Activated CD4-positive, alpha-beta memory T cell treated with anti-CD3 and anti-CD28 coated beads, Interleukin-2, amount 10 ng/mL, durations not matched to agents 7 days and 5 days (primary cell): ENCODE measurements at regions not wholly inside any gene's neighbourhood (a gene's known extent, or its start where the extent isn't known, plus 50 kb on each side); places are given as distances from the start of the nearest gene placed in this dataset.

Source experiments
- CTCF ChIA-PET: fragments of 350-600 bp; sonication (Branson Sonifier 250); formaldehyde crosslinking; loops from one replicate; lab custom pipeline; 2021; ENCODE audit warnings: antibody characterized with exemption, inconsistent platforms; lab: Charles Lee
- POLR2A ChIA-PET: fragments of 350-600 bp; sonication (Branson Sonifier 250); formaldehyde crosslinking; loops from one replicate; lab custom pipeline; 2021; ENCODE audit warnings: antibody characterized with exemption; lab: Charles Lee
- DNase-seq: peaks from one replicate; pipeline ENCODE4 v3.0.0-alpha.2; 2020
- H3K27ac Mint-ChIP-seq: one replicate; pipeline ENCODE4 v1.8.0; 2021; ENCODE audit warnings: mild to moderate bottlenecking, mixed read lengths
- H3K27me3 Mint-ChIP-seq: one replicate; pipeline ENCODE4 v1.8.0; 2021; ENCODE audit warnings: mixed read lengths
- H3K36me3 Mint-ChIP-seq: one replicate; pipeline ENCODE4 v1.8.0; 2021; ENCODE audit warnings: low read depth, mixed read lengths
- H3K4me1 Mint-ChIP-seq: one replicate; pipeline ENCODE4 v1.8.0; 2021; ENCODE audit warnings: mixed read lengths
- H3K4me3 Mint-ChIP-seq: one replicate; pipeline ENCODE4 v1.8.0; 2021; ENCODE audit warnings: mild to moderate bottlenecking, mixed read lengths
- H3K9me3 Mint-ChIP-seq: one replicate; pipeline ENCODE4 v1.8.0; 2021; ENCODE audit warnings: mixed read lengths

DNA sequence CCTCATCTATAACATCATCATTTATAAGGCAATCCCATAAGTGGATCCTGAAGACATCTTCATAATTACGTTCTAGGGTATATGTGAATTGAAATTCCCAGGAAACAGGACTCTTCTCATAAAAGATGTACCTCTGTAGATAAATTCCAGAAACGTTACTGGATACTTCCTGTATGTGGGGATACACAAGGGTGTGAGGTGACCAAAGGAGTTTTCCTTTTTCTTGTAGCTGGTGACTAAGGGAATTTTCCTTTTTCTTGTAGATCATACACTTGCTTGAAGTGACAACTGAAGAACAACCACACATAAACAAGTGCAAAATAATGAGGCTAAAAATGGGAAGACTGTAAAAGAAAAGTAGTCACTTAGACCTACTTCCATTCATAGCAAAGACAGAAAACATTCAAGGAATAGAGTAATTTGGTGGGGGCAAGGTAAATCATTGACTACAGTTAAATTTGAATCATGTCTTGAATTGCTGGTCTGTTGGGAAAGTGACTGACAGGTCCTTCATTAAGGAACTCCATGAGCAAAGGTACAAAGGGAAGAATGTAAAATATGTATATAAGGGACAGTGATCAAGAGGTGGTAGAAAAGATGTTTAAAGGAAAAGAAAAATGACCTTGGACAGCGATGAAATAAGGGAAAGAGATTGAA is 53.2 kb upstream of the UBE2E3 start:
- no peak overlapping the region for H3K4me3 Mint-ChIP-seq
- DNase-seq = no peak
- CTCF ChIA-PET = no interaction called here
- no peaks in the 10 kb centered on the region for H3K36me3 Mint-ChIP-seq
- POLR2A ChIA-PET = no interaction called here
- H3K27ac Mint-ChIP-seq = no peak overlapping the region
- H3K4me1 Mint-ChIP-seq = no peaks in the 10 kb centered on the region
- H3K27me3 Mint-ChIP-seq = peaks cover 5% of the 10 kb centered on the region
- no peaks in the 10 kb centered on the region for H3K9me3 Mint-ChIP-seq

DNA sequence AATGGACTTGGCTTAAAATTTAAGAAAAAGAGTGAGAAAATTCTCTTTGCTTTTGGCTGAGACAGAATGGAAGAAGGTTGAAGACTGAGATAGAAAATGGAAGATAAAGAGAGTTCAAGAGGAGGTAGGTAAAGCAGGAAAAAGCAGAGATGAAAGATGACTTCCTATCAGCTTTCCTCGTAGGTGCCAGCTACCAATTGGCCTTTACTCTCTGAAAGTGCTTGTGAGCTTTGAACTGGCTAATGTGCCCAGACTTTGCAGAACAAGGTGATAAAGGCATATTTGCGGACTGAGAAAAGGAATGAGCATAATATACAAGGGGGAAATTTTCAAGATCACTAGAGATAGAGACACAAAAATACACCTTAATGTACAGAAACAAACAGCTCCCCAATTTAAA is 54.7 kb upstream of the UBE2E3 start:
- peaks cover 5% of the 10 kb centered on the region for H3K27me3 Mint-ChIP-seq
- ChIA-PET CTCF (no interaction called here), POLR2A (no interaction called here)
- no peaks in the 10 kb centered on the region for H3K4me1 Mint-ChIP-seq
- H3K27ac Mint-ChIP-seq = no peak overlapping the region
- no peak for DNase-seq
- no peaks in the 10 kb centered on the region for H3K36me3 Mint-ChIP-seq
- no peaks in the 10 kb centered on the region for H3K9me3 Mint-ChIP-seq
- no peak overlapping the region for H3K4me3 Mint-ChIP-seq

DNA sequence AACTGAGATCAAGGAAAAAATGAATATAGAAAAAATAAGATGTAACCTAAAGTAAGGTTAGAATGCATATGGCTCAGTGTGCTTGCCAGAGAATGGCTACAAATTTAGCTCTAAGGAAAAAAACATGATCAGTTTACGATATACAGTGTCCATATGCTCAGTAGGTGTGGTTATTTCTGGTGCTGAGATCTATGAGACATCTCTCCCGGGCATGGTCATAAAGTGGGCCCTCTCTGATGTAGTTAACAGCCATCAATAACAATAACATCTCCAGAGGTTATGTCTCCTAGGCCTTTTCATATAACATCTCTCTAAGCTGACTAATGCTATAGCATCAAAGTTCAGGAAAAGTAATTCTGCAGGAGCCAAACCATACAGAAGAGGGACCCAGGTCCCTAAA is 56.3 kb upstream of the UBE2E3 start:
- DNase-seq = no peak
- Mint-ChIP-seq H3K27ac (no peak overlapping the region), H3K27me3 (peaks cover 7% of the 10 kb centered on the region), H3K9me3 (no peaks in the 10 kb centered on the region), H3K4me3 (no peak overlapping the region), H3K4me1 (no peaks in the 10 kb centered on the region), H3K36me3 (no peaks in the 10 kb centered on the region)
- ChIA-PET POLR2A (no interaction called here), CTCF (no interaction called here)

DNA sequence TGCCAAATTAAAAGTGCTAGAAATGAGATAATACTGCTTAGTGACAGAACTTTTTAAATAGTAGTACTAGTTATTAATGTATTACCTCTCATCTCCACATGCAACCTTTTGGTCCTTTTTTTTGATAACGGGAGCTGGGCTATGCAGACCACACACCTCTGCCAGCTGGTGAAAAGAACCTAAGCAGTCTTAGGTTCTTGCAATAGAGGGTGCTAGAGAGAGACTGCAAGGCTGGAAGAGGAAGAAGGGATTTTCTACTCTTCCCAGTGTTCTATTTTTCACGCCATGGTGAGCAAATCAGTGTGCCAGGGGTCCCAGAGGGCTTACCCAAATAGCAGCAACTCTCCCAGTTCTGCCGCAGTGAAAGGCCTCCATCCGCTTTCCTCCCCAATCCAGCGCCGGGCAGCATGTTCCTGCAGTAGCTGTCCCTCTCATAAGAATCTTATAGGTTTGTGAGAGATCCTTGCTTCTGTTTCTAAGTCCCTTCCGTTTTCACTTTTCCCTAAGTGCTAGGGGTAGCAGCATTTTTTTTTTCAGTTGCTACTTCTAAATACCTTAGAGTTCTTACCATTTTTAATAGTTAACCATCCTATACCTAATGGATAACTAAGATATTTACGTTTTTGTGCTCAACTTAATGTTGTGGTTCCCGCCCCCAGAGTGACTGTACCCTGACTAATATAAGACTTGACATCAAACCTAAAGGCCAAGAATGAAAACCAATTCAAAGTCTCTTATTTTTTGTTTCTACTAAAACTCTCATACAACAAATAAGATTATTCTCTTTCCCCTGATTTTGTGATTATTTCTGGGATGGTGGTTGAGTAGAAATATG is 69.4 kb upstream of the UBE2E3 start:
- DNase-seq = no peak
- Mint-ChIP-seq H3K27me3 (peaks cover 16% of the 10 kb centered on the region), H3K9me3 (no peaks in the 10 kb centered on the region), H3K4me3 (no peak overlapping the region), H3K27ac (no peak overlapping the region), H3K4me1 (no peaks in the 10 kb centered on the region), H3K36me3 (no peaks in the 10 kb centered on the region)
- ChIA-PET POLR2A (no interaction called here), CTCF (no interaction called here)

DNA sequence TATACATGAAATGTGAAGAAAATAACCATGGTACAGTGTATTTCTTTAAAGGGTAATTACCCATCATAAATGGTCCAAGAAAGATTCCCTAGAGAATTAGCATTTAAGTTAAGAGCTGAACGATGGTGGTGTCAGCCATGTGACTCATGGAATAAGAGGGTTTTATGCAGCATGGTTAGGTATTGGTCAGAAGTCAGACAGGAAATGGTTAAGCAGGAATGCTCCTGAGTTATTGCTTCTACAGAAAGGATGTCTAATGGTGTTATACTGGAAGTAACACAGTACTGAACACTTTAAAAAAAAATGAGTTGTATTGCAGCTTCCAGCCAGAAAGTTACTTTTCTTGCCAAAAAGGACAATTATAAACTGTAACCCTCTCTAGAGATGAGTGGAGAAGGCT is 72.7 kb upstream of the UBE2E3 start:
- no peak for DNase-seq
- Mint-ChIP-seq H3K27ac (no peak overlapping the region), H3K36me3 (no peaks in the 10 kb centered on the region), H3K4me3 (no peak overlapping the region), H3K27me3 (peaks cover 16% of the 10 kb centered on the region), H3K9me3 (no peaks in the 10 kb centered on the region), H3K4me1 (no peaks in the 10 kb centered on the region)
- ChIA-PET POLR2A (no interaction called here), CTCF (no interaction called here)

DNA sequence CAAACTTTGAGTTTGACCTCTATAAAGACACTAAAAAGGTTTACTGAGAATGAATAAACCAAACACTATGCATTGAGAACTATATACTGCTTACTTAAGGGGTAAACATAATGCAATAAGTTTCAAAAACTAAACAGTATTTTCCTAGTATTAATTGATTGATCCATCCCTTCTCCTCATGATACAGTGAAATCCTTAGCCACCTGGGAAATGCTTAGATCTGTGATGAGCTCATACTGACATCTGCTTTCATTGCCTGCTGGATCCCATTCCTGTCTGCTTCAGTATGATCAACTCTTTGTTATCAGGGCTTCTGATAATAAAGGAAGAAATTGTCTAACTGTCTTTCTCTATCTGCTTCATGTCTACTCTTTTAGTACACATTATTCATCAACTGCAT is 74.9 kb upstream of the UBE2E3 start:
- Mint-ChIP-seq H3K4me3 (no peak overlapping the region), H3K4me1 (no peaks in the 10 kb centered on the region), H3K36me3 (no peaks in the 10 kb centered on the region), H3K27ac (no peak overlapping the region), H3K27me3 (peaks cover 11% of the 10 kb centered on the region), H3K9me3 (no peaks in the 10 kb centered on the region)
- DNase-seq = no peak
- ChIA-PET POLR2A (no interaction called here), CTCF (no interaction called here)

DNA sequence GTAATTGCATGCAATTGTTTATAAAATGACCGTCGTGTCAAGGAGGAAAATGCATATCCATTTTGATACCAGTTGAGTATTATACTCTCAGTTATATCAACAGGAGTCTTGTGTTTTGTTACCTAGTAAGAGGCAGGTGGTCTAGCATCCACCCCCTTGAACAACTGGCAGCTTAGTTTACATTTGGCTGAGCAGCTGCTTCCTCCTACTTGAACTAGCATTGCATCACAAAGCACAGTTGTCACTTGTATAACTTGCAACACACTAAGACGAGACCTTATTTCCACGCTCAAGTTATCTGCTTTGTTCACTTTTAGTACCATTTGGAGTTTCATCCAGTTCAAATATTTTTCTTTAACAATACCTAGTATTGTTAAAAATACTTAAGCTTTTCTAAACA is 75.4 kb upstream of the UBE2E3 start:
- DNase-seq = no peak
- H3K27ac Mint-ChIP-seq = no peak overlapping the region
- H3K4me3 Mint-ChIP-seq = no peak overlapping the region
- H3K36me3 Mint-ChIP-seq = no peaks in the 10 kb centered on the region
- POLR2A ChIA-PET = no interaction called here
- peaks cover 11% of the 10 kb centered on the region for H3K27me3 Mint-ChIP-seq
- H3K4me1 Mint-ChIP-seq = no peaks in the 10 kb centered on the region
- H3K9me3 Mint-ChIP-seq = no peaks in the 10 kb centered on the region
- CTCF ChIA-PET = no interaction called here

DNA sequence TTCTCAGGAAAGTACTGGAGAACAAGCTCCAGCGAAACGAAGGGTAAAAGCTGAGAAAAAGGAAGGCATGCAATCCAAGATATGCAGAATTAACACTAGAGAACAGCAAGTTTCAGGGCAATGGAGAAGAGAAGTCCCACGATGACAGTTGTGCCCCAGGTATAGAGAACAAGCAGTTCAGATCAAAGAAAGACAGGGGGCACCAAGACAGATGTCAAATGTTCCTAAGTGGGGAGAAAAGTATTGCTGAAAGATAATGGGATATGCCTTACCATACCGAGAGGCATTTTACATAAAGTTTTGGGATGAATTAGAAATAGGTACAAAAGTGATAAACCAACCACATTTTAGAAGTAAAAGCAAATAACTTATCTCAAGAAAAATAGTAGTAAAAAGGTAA is 79.1 kb upstream of the UBE2E3 start:
- ChIA-PET POLR2A (no interaction called here), CTCF (no interaction called here)
- H3K36me3 Mint-ChIP-seq = no peaks in the 10 kb centered on the region
- H3K27ac Mint-ChIP-seq = no peak overlapping the region
- H3K9me3 Mint-ChIP-seq = no peaks in the 10 kb centered on the region
- no peak for DNase-seq
- no peak overlapping the region for H3K4me3 Mint-ChIP-seq
- peaks cover 17% of the 10 kb centered on the region for H3K27me3 Mint-ChIP-seq
- H3K4me1 Mint-ChIP-seq = no peaks in the 10 kb centered on the region

DNA sequence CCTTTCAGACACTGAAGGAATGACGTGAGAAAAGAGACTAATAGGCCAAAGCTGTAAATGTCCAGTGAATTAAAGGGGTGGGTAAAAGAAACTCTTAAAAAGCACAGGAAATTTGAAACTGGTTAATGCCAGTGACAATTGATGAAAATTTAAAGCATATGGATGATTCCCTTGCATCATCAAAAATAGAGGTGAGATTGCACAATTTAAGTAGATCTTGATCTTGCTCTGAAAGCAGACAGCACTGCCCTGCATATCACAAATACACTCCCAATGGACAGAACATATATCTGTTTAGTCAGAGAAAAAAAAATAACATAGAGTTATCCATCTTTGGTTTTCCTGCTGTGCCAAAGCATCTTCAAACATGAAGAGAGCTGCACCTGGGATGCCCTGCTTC is 86.7 kb upstream of the UBE2E3 start:
- Mint-ChIP-seq H3K27me3 (peaks cover 8% of the 10 kb centered on the region), H3K27ac (no peak overlapping the region), H3K4me3 (no peak overlapping the region), H3K4me1 (no peaks in the 10 kb centered on the region), H3K9me3 (no peaks in the 10 kb centered on the region), H3K36me3 (no peaks in the 10 kb centered on the region)
- POLR2A ChIA-PET = no interaction called here
- no peak for DNase-seq
- CTCF ChIA-PET = no interaction called here

DNA sequence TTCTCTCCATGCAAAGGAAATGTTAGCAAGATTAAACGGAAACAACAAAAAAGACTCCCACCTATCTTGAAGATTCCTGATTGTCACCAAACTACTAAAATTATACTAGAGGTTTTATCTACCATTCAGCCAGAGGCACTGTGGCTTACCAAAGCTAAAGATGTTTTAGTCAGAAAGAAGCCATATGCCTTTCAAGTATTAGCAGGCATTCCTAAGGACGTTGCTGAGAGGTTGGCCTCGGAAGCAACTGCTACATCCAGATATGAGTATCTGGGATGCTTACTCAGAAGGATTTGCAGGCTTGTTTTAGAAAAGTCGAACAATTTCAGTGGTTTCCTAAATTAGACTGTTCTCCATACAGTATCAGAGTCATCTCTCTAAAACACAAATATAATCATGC is 88.3 kb upstream of the UBE2E3 start:
- no peaks in the 10 kb centered on the region for H3K4me1 Mint-ChIP-seq
- no peak overlapping the region for H3K27ac Mint-ChIP-seq
- ChIA-PET CTCF (no interaction called here), POLR2A (no interaction called here)
- H3K36me3 Mint-ChIP-seq = no peaks in the 10 kb centered on the region
- H3K27me3 Mint-ChIP-seq = peaks cover 8% of the 10 kb centered on the region
- no peak overlapping the region for H3K4me3 Mint-ChIP-seq
- H3K9me3 Mint-ChIP-seq = no peaks in the 10 kb centered on the region
- DNase-seq = no peak

DNA sequence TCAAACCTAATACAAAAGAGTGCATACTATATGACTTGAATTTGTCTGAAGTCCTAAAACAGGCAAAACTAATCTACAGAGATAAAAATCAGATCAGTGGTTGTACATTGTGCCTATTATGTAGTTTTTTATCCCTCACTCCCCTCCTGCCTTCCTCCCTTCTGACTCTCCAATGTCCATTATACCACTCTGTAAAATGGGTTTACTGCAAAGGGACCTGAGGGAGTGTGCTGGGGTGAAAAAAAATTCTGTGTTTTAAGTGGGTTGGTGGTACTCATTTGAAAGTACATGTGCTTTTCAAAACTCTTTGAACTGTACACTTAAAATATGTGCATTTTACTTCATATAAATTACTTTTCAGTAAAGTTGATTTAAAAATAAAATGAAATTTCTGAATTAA is 89.0 kb upstream of the UBE2E3 start:
- Mint-ChIP-seq H3K36me3 (no peaks in the 10 kb centered on the region), H3K27ac (no peak overlapping the region), H3K4me1 (no peaks in the 10 kb centered on the region), H3K4me3 (no peak overlapping the region), H3K27me3 (peaks cover 3% of the 10 kb centered on the region), H3K9me3 (no peaks in the 10 kb centered on the region)
- no peak for DNase-seq
- CTCF ChIA-PET = no interaction called here
- POLR2A ChIA-PET = no interaction called here

DNA sequence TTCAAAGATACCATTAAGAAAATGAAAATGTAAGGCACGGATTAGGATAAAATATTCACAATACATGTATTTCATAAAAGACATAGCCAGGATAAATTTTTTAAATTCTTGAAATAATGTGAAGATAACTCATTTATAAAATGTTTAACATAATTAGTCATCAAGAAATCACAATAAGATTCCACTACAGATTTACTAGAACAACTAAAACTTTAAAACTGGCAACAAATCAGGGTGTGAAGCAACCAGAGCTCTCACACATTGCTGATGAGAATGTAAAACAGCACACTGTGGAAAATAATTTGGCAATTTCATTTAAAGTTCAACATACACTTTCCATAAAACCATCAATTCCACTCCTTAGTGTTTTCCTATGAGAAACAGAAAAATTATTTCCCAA is 89.6 kb upstream of the UBE2E3 start:
- Mint-ChIP-seq H3K36me3 (no peaks in the 10 kb centered on the region), H3K9me3 (no peaks in the 10 kb centered on the region), H3K4me3 (no peak overlapping the region), H3K27me3 (peaks cover 5% of the 10 kb centered on the region), H3K27ac (no peak overlapping the region), H3K4me1 (no peaks in the 10 kb centered on the region)
- POLR2A ChIA-PET = no interaction called here
- CTCF ChIA-PET = no interaction called here
- no peak for DNase-seq

DNA sequence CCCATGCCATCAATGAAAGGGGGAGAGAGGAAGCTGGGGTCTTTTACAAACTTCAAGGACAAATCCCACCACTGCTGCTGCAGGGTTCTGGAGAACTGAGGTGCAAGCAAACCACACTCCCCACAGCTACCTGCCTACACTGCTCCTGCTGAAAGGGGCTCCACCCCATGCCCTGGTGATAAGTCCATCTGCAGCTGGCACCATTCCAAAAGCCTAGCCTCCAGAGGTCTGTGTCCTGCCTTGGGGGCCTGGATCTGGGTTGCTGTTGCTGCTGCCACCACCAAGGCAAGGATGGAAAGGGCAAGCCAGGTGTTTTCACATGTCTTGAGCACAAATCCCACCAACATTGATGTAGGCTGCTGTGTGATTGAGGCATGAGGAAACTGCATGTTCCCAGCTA is 97.4 kb upstream of the UBE2E3 start:
- POLR2A ChIA-PET = no interaction called here
- Mint-ChIP-seq H3K4me3 (no peak overlapping the region), H3K27me3 (peaks cover 5% of the 10 kb centered on the region), H3K4me1 (no peaks in the 10 kb centered on the region), H3K9me3 (no peaks in the 10 kb centered on the region), H3K27ac (no peak overlapping the region), H3K36me3 (no peaks in the 10 kb centered on the region)
- CTCF ChIA-PET = no interaction called here
- no peak for DNase-seq

DNA sequence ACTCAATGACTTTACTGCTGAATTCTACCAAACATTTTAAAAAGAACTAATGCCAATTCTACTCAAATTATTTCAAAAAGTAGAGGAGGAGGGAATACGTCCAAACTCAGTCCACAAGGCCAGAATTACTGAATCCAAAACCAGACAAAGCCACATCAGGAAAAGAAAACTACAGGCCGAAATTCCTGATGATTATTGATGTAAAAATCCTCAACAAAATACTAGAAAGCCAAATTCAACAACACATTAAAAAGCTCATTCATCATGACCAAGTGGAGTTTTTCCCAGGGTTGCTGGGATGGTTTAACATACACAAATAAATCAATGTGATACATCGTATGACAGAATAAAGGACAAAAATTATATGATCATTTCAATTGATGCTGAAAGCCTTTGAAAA is 103.9 kb upstream of the UBE2E3 start:
- CTCF ChIA-PET = no interaction called here
- POLR2A ChIA-PET = no interaction called here
- Mint-ChIP-seq H3K4me3 (no peak overlapping the region), H3K27me3 (peaks cover 15% of the 10 kb centered on the region), H3K27ac (no peak overlapping the region), H3K36me3 (no peaks in the 10 kb centered on the region), H3K4me1 (no peaks in the 10 kb centered on the region), H3K9me3 (no peaks in the 10 kb centered on the region)
- DNase-seq = no peak
